Trophoblast cell (in vitro differentiated cells and primary cell): ENCODE measurements at regions not wholly inside any gene's neighbourhood (a gene's known extent, or its start where the extent isn't known, plus 50 kb on each side); places are given as distances from the start of the nearest gene placed in this dataset.

Experiments used
- DNase-seq, 2 donors: peaks; one replicate each; pipeline ENCODE4 v3.0.0-alpha.2; 2016
- H2AFZ ChIP-seq: 2 replicates; pipeline ENCODE4 v1.6.1; 2013; ENCODE audit warnings: low read length, moderate library complexity, mild to moderate bottlenecking; ENCODE audit not compliant: insufficient read depth, poor library complexity
- H2AK5ac ChIP-seq: 2 replicates; pipeline ENCODE4 v1.6.1; 2013; ENCODE audit warnings: mild to moderate bottlenecking, low read length
- H2BK120ac ChIP-seq: 2 replicates; pipeline ENCODE4 v1.6.1; 2013; ENCODE audit warnings: low read length, mild to moderate bottlenecking, moderate library complexity; ENCODE audit not compliant: insufficient read depth, poor library complexity
- H2BK12ac ChIP-seq: 2 replicates; pipeline ENCODE4 v1.6.1; 2013; ENCODE audit warnings: mild to moderate bottlenecking, low read length, moderate library complexity
- H2BK5ac ChIP-seq: 2 replicates; pipeline ENCODE4 v1.6.1; 2013; ENCODE audit warnings: low read length, low read depth, moderate library complexity, mild to moderate bottlenecking; ENCODE audit not compliant: poor library complexity
- H3K14ac ChIP-seq: 2 replicates; pipeline ENCODE4 v1.6.1; 2013; ENCODE audit warnings: mild to moderate bottlenecking, low read length
- H3K18ac ChIP-seq: 2 replicates; pipeline ENCODE4 v1.6.1; 2013; ENCODE audit warnings: mild to moderate bottlenecking, low read length
- H3K23ac ChIP-seq: 2 replicates; pipeline ENCODE4 v1.6.1; 2013; ENCODE audit warnings: low read length
- H3K27ac ChIP-seq: 2 replicates; pipeline ENCODE4 v1.5.1; 2013; ENCODE audit warnings: low read depth, mild to moderate bottlenecking, inconsistent platforms, low read length, moderate library complexity
- H3K27me3 ChIP-seq: 2 replicates; pipeline ENCODE4 v1.6.1; 2013; ENCODE audit warnings: inconsistent platforms, mild to moderate bottlenecking, low read length, moderate library complexity; ENCODE audit not compliant: insufficient read depth
- H3K36me3 ChIP-seq, 2 experiments: 1 replicate in 1 of 2; 2 replicates in 1 of 2; pipeline ENCODE4 v1.6.1; 2013; ENCODE audit warnings: low read length in 2 of 2, mild to moderate bottlenecking in 2 of 2, moderate library complexity in 1 of 2; ENCODE audit not compliant: insufficient read depth in 2 of 2, control insufficient read depth in 1 of 2
- H3K4ac ChIP-seq: 2 replicates; pipeline ENCODE4 v1.6.1; 2013; ENCODE audit warnings: low read depth, mild to moderate bottlenecking, low read length, moderate library complexity
- H3K4me1 ChIP-seq, 2 experiments: 1 replicate in 1 of 2; 2 replicates in 1 of 2; pipeline ENCODE4 v1.6.1; 2013; ENCODE audit warnings: low read length in 2 of 2, mild to moderate bottlenecking in 2 of 2, moderate library complexity in 1 of 2; ENCODE audit not compliant: insufficient read depth in 2 of 2, control insufficient read depth in 1 of 2
- H3K4me2 ChIP-seq: 2 replicates; pipeline ENCODE4 v1.6.1; 2013; ENCODE audit warnings: inconsistent platforms, mild to moderate bottlenecking, low read length, moderate library complexity
- H3K4me3 ChIP-seq: 2 replicates; pipeline ENCODE4 v1.5.1; 2013; ENCODE audit warnings: mild to moderate bottlenecking, low read depth, low read length, inconsistent platforms
- H3K79me1 ChIP-seq: one replicate; pipeline ENCODE4 v1.6.1; 2013; ENCODE audit warnings: low read length
- H3K79me2 ChIP-seq: 2 replicates; pipeline ENCODE4 v1.6.1; 2013; ENCODE audit warnings: low read length, mild to moderate bottlenecking; ENCODE audit not compliant: control insufficient read depth, insufficient read depth, poor library complexity
- H3K9ac ChIP-seq: 2 replicates; pipeline ENCODE4 v1.6.1; 2013; ENCODE audit warnings: mild to moderate bottlenecking, low read length
- H3K9me3 ChIP-seq: 2 replicates; pipeline ENCODE4 v1.6.1; 2013; ENCODE audit warnings: low read depth, mild to moderate bottlenecking, control low read depth, inconsistent platforms, low read length; ENCODE audit not compliant: insufficient read depth
- H4K12ac ChIP-seq: 2 replicates; pipeline ENCODE4 v1.6.1; 2013; ENCODE audit warnings: low read depth, mild to moderate bottlenecking, low read length, moderate library complexity
- H4K8ac ChIP-seq: 2 replicates; pipeline ENCODE4 v1.6.1; 2013; ENCODE audit warnings: low read depth, mild to moderate bottlenecking, low read length, moderate library complexity
- H4K91ac ChIP-seq: one replicate; pipeline ENCODE4 v1.6.1; 2013; ENCODE audit warnings: low read depth, mild to moderate bottlenecking, low read length, moderate library complexity
- WGBS: extraction: QIAGEN DNeasy Blood & Tissue Kit; methylation state at CpG from one replicate; pipeline ENCODE4 v1.1.7; 2013; ENCODE audit warnings: missing lambda C conversion rate; ENCODE audit not compliant: insufficient read length, insufficient coverage; ENCODE audit errors: extremely low coverage; 5-methylcytosine and 5-hydroxymethylcytosine counted together

- Histone ChIP-seq H3K27me3 (no peaks in the 10 kb centered on the region), H2BK5ac (no peak overlapping the region), H3K4ac (no peak overlapping the region), H4K91ac (no peak overlapping the region), H3K36me3 (no peaks in the 10 kb centered on the region), H3K23ac (no peak overlapping the region), H3K79me1 (no peaks in the 10 kb centered on the region), H3K9me3 (peaks cover 24% of the 10 kb centered on the region), H2AK5ac (no peak overlapping the region), H4K8ac (no peak overlapping the region), H3K9ac (no peak overlapping the region), H2BK120ac (no peak overlapping the region), H3K4me3 (no peak overlapping the region), H2AFZ (no peak overlapping the region), H3K79me2 (no peaks in the 10 kb centered on the region), H3K27ac (no peak overlapping the region), H3K18ac (no peak overlapping the region), H4K12ac (no peak overlapping the region), H3K4me1 (no peaks in the 10 kb centered on the region), H3K14ac (no peak overlapping the region), H2BK12ac (no peak overlapping the region), H3K4me2 (no peak overlapping the region)
- no CpG with 5 or more reads among the region's 2 CpGs for WGBS
- no peak for DNase-seq
Measured at GRCh38 chr7:68918621-68919020, 679.7 kb upstream of the AUTS2 start.

GRCh38 chr7:68922850-68923249, 675.4 kb upstream of the AUTS2 start:
- no peak overlapping the region for H2AFZ ChIP-seq
- peaks cover 17% of the 10 kb centered on the region for H3K9me3 ChIP-seq
- no peak for DNase-seq
- H3K23ac ChIP-seq: no peak overlapping the region
- no peak overlapping the region for H3K4me2 ChIP-seq
- H2BK5ac ChIP-seq: no peak overlapping the region
- H3K14ac ChIP-seq: no peak overlapping the region
- H2BK120ac ChIP-seq: no peak overlapping the region
- H3K9ac ChIP-seq: no peak overlapping the region
- no peaks in the 10 kb centered on the region for H3K27me3 ChIP-seq
- no peak overlapping the region for H4K12ac ChIP-seq
- H2BK12ac ChIP-seq: no peak overlapping the region
- no peaks in the 10 kb centered on the region for H3K4me1 ChIP-seq
- WGBS: no CpG with 5 or more reads among the region's 8 CpGs
- no peak overlapping the region for H3K4ac ChIP-seq
- H4K8ac ChIP-seq: no peak overlapping the region
- H2AK5ac ChIP-seq: no peak overlapping the region
- no peak overlapping the region for H4K91ac ChIP-seq
- H3K4me3 ChIP-seq: no peak overlapping the region
- no peaks in the 10 kb centered on the region for H3K79me1 ChIP-seq
- no peaks in the 10 kb centered on the region for H3K79me2 ChIP-seq
- no peaks in the 10 kb centered on the region for H3K36me3 ChIP-seq
- H3K18ac ChIP-seq: no peak overlapping the region
- H3K27ac ChIP-seq: no peak overlapping the region

GRCh38 chr7:68925241-68925640, 673.0 kb upstream of the AUTS2 start:
- DNase-seq: no peak
- Histone ChIP-seq H3K79me1 (no peaks in the 10 kb centered on the region), H3K4ac (no peak overlapping the region), H3K4me3 (no peak overlapping the region), H3K23ac (no peak overlapping the region), H2AK5ac (no peak overlapping the region), H2BK12ac (no peak overlapping the region), H2AFZ (no peak overlapping the region), H4K8ac (no peak overlapping the region), H4K91ac (no peak overlapping the region), H3K36me3 (no peaks in the 10 kb centered on the region), H2BK120ac (no peak overlapping the region), H3K18ac (no peak overlapping the region), H2BK5ac (no peak overlapping the region), H3K9me3 (peaks cover 8% of the 10 kb centered on the region), H4K12ac (no peak overlapping the region), H3K27ac (no peak overlapping the region), H3K27me3 (no peaks in the 10 kb centered on the region), H3K14ac (no peak overlapping the region), H3K9ac (no peak overlapping the region), H3K4me2 (no peak overlapping the region), H3K4me1 (no peaks in the 10 kb centered on the region), H3K79me2 (no peaks in the 10 kb centered on the region)
- no CpG with 5 or more reads among the region's 6 CpGs for whole genome bisulfite sequencing

GRCh38 chr7:68929781-68930261, 668.5 kb upstream of the AUTS2 start:
- Histone ChIP-seq H2BK120ac (no peak overlapping the region), H2AFZ (no peak overlapping the region), H3K36me3 (no peaks in the 10 kb centered on the region), H3K18ac (no peak overlapping the region), H3K27ac (no peak overlapping the region), H4K8ac (no peak overlapping the region), H3K23ac (no peak overlapping the region), H4K12ac (no peak overlapping the region), H2BK12ac (no peak overlapping the region), H3K79me2 (no peaks in the 10 kb centered on the region), H3K4me2 (no peak overlapping the region), H3K9me3 (no peaks in the 10 kb centered on the region), H2AK5ac (no peak overlapping the region), H4K91ac (no peak overlapping the region), H3K4me1 (no peaks in the 10 kb centered on the region), H3K14ac (no peak overlapping the region), H2BK5ac (no peak overlapping the region), H3K4me3 (no peak overlapping the region), H3K27me3 (no peaks in the 10 kb centered on the region), H3K4ac (no peak overlapping the region), H3K9ac (no peak overlapping the region), H3K79me1 (no peaks in the 10 kb centered on the region)
- DNase-seq: no peak
- WGBS: no CpG with 5 or more reads among the region's 6 CpGs
